Sigmoid colon (tissue), 4 donors: ENCODE measurements at regions not wholly inside any gene's neighbourhood (a gene's known extent, or its start where the extent isn't known, plus 50 kb on each side); places are given as distances from the start of the nearest gene placed in this dataset.

Experiments
- CTCF ChIP-seq, 4 experiments: fragments of 450-650 bp in 3 of 4; fragments of 200-600 bp in 1 of 4; IDR thresholded peaks; one replicate each; pipeline ENCODE4 v1.5.1; 2016 to 2019; ENCODE audit warnings: antibody characterized with exemption in 4 of 4, mild to moderate bottlenecking in 3 of 4, moderate library complexity in 2 of 4
- EP300 ChIP-seq, 4 donors: sonication (generic); formaldehyde crosslinking; IDR thresholded peaks; one replicate each; pipeline ENCODE4 v1.6.1; 2017; ENCODE audit warnings: antibody characterized with exemption in 4 of 4
- POLR2A ChIP-seq, 2 donors: fragments of 450-650 bp; IDR thresholded peaks; one replicate each; pipeline ENCODE4 v1.6.1; 2016; ENCODE audit warnings: antibody characterized with exemption in 2 of 2, mild to moderate bottlenecking in 2 of 2, moderate library complexity in 2 of 2
- POLR2AphosphoS5 ChIP-seq, 4 donors: sonication (generic); formaldehyde crosslinking; IDR thresholded peaks; one replicate each; pipeline ENCODE4 v1.6.1; 2017; ENCODE audit warnings: antibody characterized with exemption in 4 of 4

GRCh38 chr19:31863122-31863521 is 482.3 kb upstream of the ZNF507 start:
- TF ChIP-seq POLR2A (IDR thresholded peaks at IDR 0.05): no peak
- TF ChIP-seq CTCF (IDR thresholded peaks at IDR 0.05): no peak
- TF ChIP-seq POLR2AphosphoS5 (IDR thresholded peaks at IDR 0.05): no peak
- no peak for TF ChIP-seq EP300 (IDR thresholded peaks at IDR 0.05)
